CD4-positive, alpha-beta T cell treated with Interferon gamma for 1 hour (primary cell): ENCODE measurements at regions not wholly inside any gene's neighbourhood (a gene's known extent, or its start where the extent isn't known, plus 50 kb on each side); places are given as distances from the start of the nearest gene placed in this dataset.
"Not testable (repeated sequence)": the region's sequence is repeated elsewhere in the genome, so short reads cannot be mapped to it uniquely, and the experiment has no call there.

Experiments used
- DNase-seq: peaks from one replicate; pipeline ENCODE4 v3.0.0-alpha.2; 2020

- DNase-seq: no peak
These were observed 239.2 kb upstream of the IL12A start for GRCh38 chr3:159749406-159749805.

- DNase-seq: no peak
These were observed 237.5 kb upstream of the IL12A start for GRCh38 chr3:159751146-159751545.

GRCh38 chr3:159751752-159752151, 236.9 kb upstream of the IL12A start:
- no peak for DNase-seq

- DNase-seq: not testable (repeated sequence)
These were observed 232.1 kb upstream of the IL12A start for GRCh38 chr3:159756279-159757207.

GRCh38 chr3:159757341-159758060, 231.1 kb upstream of the IL12A start:
- no peak for DNase-seq

GRCh38 chr3:159760046-159760445, 228.6 kb upstream of the IL12A start:
- DNase-seq: no peak

- no peak for DNase-seq
These were observed 227.3 kb upstream of the IL12A start for GRCh38 chr3:159761369-159761768.

- no peak for DNase-seq
These were observed 226.6 kb upstream of the IL12A start for GRCh38 chr3:159761848-159762635.

GRCh38 chr3:159763011-159763601, 225.5 kb upstream of the IL12A start:
- peak; percentile 55 for DNase-seq

GRCh38 chr3:159763602-159764489, 224.8 kb upstream of the IL12A start:
- no peak for DNase-seq

- no peak for DNase-seq
These were observed 224.1 kb upstream of the IL12A start for GRCh38 chr3:159764490-159765029.

- peak; percentile 7 for DNase-seq
These were observed 223.4 kb upstream of the IL12A start for GRCh38 chr3:159765030-159765859.

GRCh38 chr3:159765860-159766294, 222.8 kb upstream of the IL12A start:
- DNase-seq: no peak

- DNase-seq: no peak
These were observed 222.0 kb upstream of the IL12A start for GRCh38 chr3:159766563-159767185.

- no peak for DNase-seq
These were observed 217.6 kb upstream of the IL12A start for GRCh38 chr3:159770998-159771397.

GRCh38 chr3:159771865-159772611, 216.6 kb upstream of the IL12A start:
- no peak for DNase-seq

- DNase-seq: no peak
These were observed 214.9 kb upstream of the IL12A start for GRCh38 chr3:159773706-159774105.

GRCh38 chr3:159775372-159775961, 213.2 kb upstream of the IL12A start:
- no peak for DNase-seq

- no peak for DNase-seq
These were observed 211.9 kb upstream of the IL12A start for GRCh38 chr3:159776779-159777178.
